AG04449 (cell line): ENCODE measurements at regions not wholly inside any gene's neighbourhood (a gene's known extent, or its start where the extent isn't known, plus 50 kb on each side); places are given as distances from the start of the nearest gene placed in this dataset.

Experiments used
- CTCF ChIA-PET: fragments of 350-600 bp; formaldehyde crosslinking; extraction: SDS; loops from one replicate; lab custom pipeline; 2021; ENCODE audit warnings: antibody characterized with exemption; lab: Yijun Ruan, JAX
- POLR2A ChIA-PET: fragments of 400-600, 350-600 bp; formaldehyde crosslinking; extraction: SDS; loops from one replicate; lab custom pipeline; 2020; ENCODE audit warnings: antibody characterized with exemption, inconsistent platforms; lab: Yijun Ruan, JAX
- DNase-seq: peaks from one replicate; pipeline ENCODE4 v3.0.0-alpha.2; 2010; ENCODE audit warnings: low read depth, low spot score
- H3K4me3 ChIP-seq: 2 replicates; pipeline ENCODE4 v1.5.1; 2011; ENCODE audit warnings: low read depth, mild to moderate bottlenecking, control low read depth, low read length
- CTCF ChIP-seq: IDR thresholded peaks from one replicate; pipeline ENCODE4 v1.5.1; 2011; ENCODE audit warnings: mild to moderate bottlenecking, moderate library complexity, low read length, control low read depth, inconsistent platforms; ENCODE audit not compliant: insufficient read depth; ENCODE audit errors: missing control alignments

- H3K4me3 ChIP-seq = no peak overlapping the region
- CTCF ChIA-PET = no interaction called here
- TF ChIP-seq CTCF = no peak
- DNase-seq = no peak
- POLR2A ChIA-PET = no interaction called here
These were observed 128.0 kb upstream of the TACR1 start for GRCh38 chr2:75327334-75327733.

- no peak overlapping the region for H3K4me3 ChIP-seq
- TF ChIP-seq CTCF = no peak
- CTCF ChIA-PET = no interaction called here
- POLR2A ChIA-PET = no interaction called here
- no peak for DNase-seq
These were observed 127.3 kb upstream of the TACR1 start for GRCh38 chr2:75326645-75327044.

GRCh38 chr2:75325594-75325993, 126.3 kb upstream of the TACR1 start:
- no peak for DNase-seq
- POLR2A ChIA-PET = no interaction called here
- no peak overlapping the region for H3K4me3 ChIP-seq
- CTCF ChIA-PET = interaction anchor here (0.8 to 1.7 kb wide), 3 partner anchors 10 to 260 kb away, joined by 3 to 4 read pairs (median 3); no protein-coding TSS in a partner anchor
- TF ChIP-seq CTCF = no peak

- no peak for DNase-seq
- CTCF ChIA-PET = interaction anchor here (0.8 to 1.7 kb wide), 5 partner anchors 10 to 271 kb away, joined by 3 to 4 read pairs (median 3); no protein-coding TSS in a partner anchor
- no peak overlapping the region for H3K4me3 ChIP-seq
- TF ChIP-seq CTCF = no peak
- POLR2A ChIA-PET = interaction anchor here (0.5 kb wide), 1 partner anchor 47 kb away, joined by 4 read pairs; no protein-coding TSS in a partner anchor
These were observed 125.6 kb upstream of the TACR1 start for GRCh38 chr2:75324861-75325284.

GRCh38 chr2:75324141-75324540, 124.8 kb upstream of the TACR1 start:
- no peak for DNase-seq
- ChIA-PET POLR2A (no interaction called here), CTCF (interaction anchor here (1.0 to 1.7 kb wide), 3 partner anchors 9 to 271 kb away, joined by 3 to 4 read pairs (median 3); no protein-coding TSS in a partner anchor)
- no peak for TF ChIP-seq CTCF
- no peak overlapping the region for H3K4me3 ChIP-seq

- POLR2A ChIA-PET = no interaction called here
- DNase-seq = no peak
- CTCF ChIA-PET = no interaction called here
- no peak overlapping the region for H3K4me3 ChIP-seq
- TF ChIP-seq CTCF = no peak
These were observed 122.2 kb upstream of the TACR1 start for GRCh38 chr2:75321599-75321922.
